Hematopoietic multipotent progenitor cell (in vitro differentiated cells): ENCODE measurements at regions not wholly inside any gene's neighbourhood (a gene's known extent, or its start where the extent isn't known, plus 50 kb on each side); places are given as distances from the start of the nearest gene placed in this dataset. TPM values are rescaled to one million over a fixed set of nuclear protein-coding genes. Genes with fewer than 3 reads are reported as not detected.

Experiments
- small RNA-seq: library from RNA; depleted of rRNA; stranded (forward); fragments of <200 nt; gene quantifications from one replicate; pipeline ENCODE3, GENCODE V24; 2012

Small RNA genes in the stretch of these regions (small RNA-seq; reads per million reads assigned to genes)
- not detected for gene SEM1P1
